ENCODE measurements at regions not wholly inside any gene's neighbourhood (a gene's known extent, or its start where the extent isn't known, plus 50 kb on each side); places are given as distances from the start of the nearest gene placed in this dataset.

DNA sequence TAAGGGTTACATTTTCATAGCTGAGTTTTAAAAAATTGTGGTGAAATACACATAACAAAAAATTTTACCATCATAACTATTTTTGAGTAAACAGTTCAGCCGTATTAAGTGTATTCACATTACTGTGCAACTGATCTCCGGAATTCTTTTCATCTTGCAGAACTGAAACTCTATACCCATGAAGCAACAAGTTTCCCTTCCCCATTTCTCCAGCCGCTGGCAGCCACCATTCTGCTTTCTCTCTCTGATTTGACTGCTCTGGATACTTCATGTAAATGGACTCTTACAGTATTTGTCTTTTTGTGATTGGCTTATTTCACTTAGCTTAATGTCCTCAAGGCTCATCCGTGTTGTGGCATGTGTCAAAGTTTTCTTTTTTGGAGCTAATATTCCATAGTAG, 341.6 kb downstream of the QKI start:
- TF ChIP-seq CTCF (IDR thresholded peaks at IDR 0.05) (no peak), POLR2A (IDR thresholded peaks at IDR 0.05) (no peak)
